Prostate gland (tissue), 2 donors: ENCODE measurements at regions not wholly inside any gene's neighbourhood (a gene's known extent, or its start where the extent isn't known, plus 50 kb on each side); places are given as distances from the start of the nearest gene placed in this dataset.

Experiments
- DNase-seq: peaks from one replicate; pipeline ENCODE4 v3.0.0-alpha.2; 2019; ENCODE audit warnings: low spot score
- H3K27ac ChIP-seq, 2 donors: fragments of 200-600 bp; sonication (generic); 2 replicates each; pipeline ENCODE4 v1.5.1; 2017 to 2019
- H3K27me3 ChIP-seq: fragments of 200-600 bp; sonication (generic); replicated peaks from 2 replicates; pipeline ENCODE4 v1.5.1; 2019; ENCODE audit not compliant: insufficient read depth
- H3K36me3 ChIP-seq, 2 donors: fragments of 200-600 bp; sonication (generic); 1 replicate in 1 of 2; 2 replicates in 1 of 2; pipeline versions ENCODE4 v1.5.1 to v1.8.1; 2017 to 2019
- H3K4me1 ChIP-seq: fragments of 200-600 bp; sonication (generic); replicated peaks from 2 replicates; pipeline ENCODE4 v1.5.1; 2019
- H3K4me3 ChIP-seq, 2 donors: fragments of 200-600 bp; sonication (generic); 2 replicates each; pipeline ENCODE4 v1.5.1; 2017 to 2019
- H3K9me3 ChIP-seq: fragments of 200-600 bp; sonication (generic); 2 replicates; pipeline ENCODE4 v1.5.1; 2017
- POLR2A ChIP-seq: fragments of 450-650 bp; IDR thresholded peaks from one replicate; pipeline ENCODE4 v1.6.1; 2016; ENCODE audit warnings: antibody characterized with exemption, mild to moderate bottlenecking
- POLR2AphosphoS5 ChIP-seq: sonication (generic); formaldehyde crosslinking; IDR thresholded peaks from one replicate; pipeline ENCODE4 v1.6.1; 2017; ENCODE audit warnings: antibody characterized with exemption
- WGBS: methylation state at CpG from one replicate; pipeline ENCODE4 v1.1.5; 2018; 5-methylcytosine and 5-hydroxymethylcytosine counted together
- intact Hi-C: fragments of 100-400 bp; cut with DNase I; formaldehyde crosslinking; loops from one replicate; pipeline ENCODE4 v1.14.2; 2022
- TF ChIP-seq, protein P1 (sequence below), 4 experiments: fragments of 200-600 bp in 2 of 4; fragments of 450-650 bp in 2 of 4; sonication (generic) in 2 of 4; IDR thresholded peaks; 1 replicate in 3 of 4; 2 replicates in 1 of 4; pipeline ENCODE4 v1.5.1; 2016 to 2019; ENCODE audit warnings: antibody characterized with exemption in 4 of 4, mild to moderate bottlenecking in 2 of 4, moderate library complexity in 2 of 4

- Histone ChIP-seq H3K27ac (no peak overlapping the region), H3K4me1 (no peaks in the 10 kb centered on the region), H3K27me3 (no peaks in the 10 kb centered on the region), H3K36me3 (no peaks in the 10 kb centered on the region), H3K4me3 (no peak overlapping the region), H3K9me3 (no peaks in the 10 kb centered on the region)
- no peak for DNase-seq
- 55% methylated on average over 6 of the region's 6 CpGs for WGBS
- TF ChIP-seq, protein P1, sequence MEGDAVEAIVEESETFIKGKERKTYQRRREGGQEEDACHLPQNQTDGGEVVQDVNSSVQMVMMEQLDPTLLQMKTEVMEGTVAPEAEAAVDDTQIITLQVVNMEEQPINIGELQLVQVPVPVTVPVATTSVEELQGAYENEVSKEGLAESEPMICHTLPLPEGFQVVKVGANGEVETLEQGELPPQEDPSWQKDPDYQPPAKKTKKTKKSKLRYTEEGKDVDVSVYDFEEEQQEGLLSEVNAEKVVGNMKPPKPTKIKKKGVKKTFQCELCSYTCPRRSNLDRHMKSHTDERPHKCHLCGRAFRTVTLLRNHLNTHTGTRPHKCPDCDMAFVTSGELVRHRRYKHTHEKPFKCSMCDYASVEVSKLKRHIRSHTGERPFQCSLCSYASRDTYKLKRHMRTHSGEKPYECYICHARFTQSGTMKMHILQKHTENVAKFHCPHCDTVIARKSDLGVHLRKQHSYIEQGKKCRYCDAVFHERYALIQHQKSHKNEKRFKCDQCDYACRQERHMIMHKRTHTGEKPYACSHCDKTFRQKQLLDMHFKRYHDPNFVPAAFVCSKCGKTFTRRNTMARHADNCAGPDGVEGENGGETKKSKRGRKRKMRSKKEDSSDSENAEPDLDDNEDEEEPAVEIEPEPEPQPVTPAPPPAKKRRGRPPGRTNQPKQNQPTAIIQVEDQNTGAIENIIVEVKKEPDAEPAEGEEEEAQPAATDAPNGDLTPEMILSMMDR (IDR thresholded peaks at IDR 0.05) = no peak
- TF ChIP-seq POLR2AphosphoS5 (no peak), POLR2A (no peak)
- intact Hi-C loops = no loop called here
Measured at GRCh38 chr12:3362737-3363136, 128.3 kb upstream of the PRMT8 start.

- intact Hi-C loops = no loop called here
- H3K4me3 ChIP-seq = no peak overlapping the region
- DNase-seq = no peak
- WGBS = 92% methylated on average over 9 of the region's 9 CpGs
- no peaks in the 10 kb centered on the region for H3K9me3 ChIP-seq
- TF ChIP-seq POLR2A = no peak
- TF ChIP-seq POLR2AphosphoS5 = no peak
- TF ChIP-seq, protein P1 (IDR thresholded peaks at IDR 0.05) = no peak
- H3K27me3 ChIP-seq = no peaks in the 10 kb centered on the region
- no peaks in the 10 kb centered on the region for H3K4me1 ChIP-seq
- no peaks in the 10 kb centered on the region for H3K36me3 ChIP-seq
- H3K27ac ChIP-seq = no peak overlapping the region
Measured at GRCh38 chr12:3363608-3364007, 127.4 kb upstream of the PRMT8 start.

- Histone ChIP-seq H3K27ac (no peak overlapping the region), H3K4me3 (no peak overlapping the region), H3K9me3 (no peaks in the 10 kb centered on the region), H3K36me3 (no peaks in the 10 kb centered on the region), H3K27me3 (no peaks in the 10 kb centered on the region), H3K4me1 (no peaks in the 10 kb centered on the region)
- 98% methylated on average over 5 of the region's 5 CpGs for WGBS
- intact Hi-C loops = no loop called here
- no peak for DNase-seq
- TF ChIP-seq POLR2AphosphoS5 = no peak
- TF ChIP-seq, protein P1 (IDR thresholded peaks at IDR 0.05) = no peak
- TF ChIP-seq POLR2A = no peak
Measured at GRCh38 chr12:3364226-3364625, 126.8 kb upstream of the PRMT8 start.

- Histone ChIP-seq H3K4me3 (no peak overlapping the region), H3K4me1 (no peaks in the 10 kb centered on the region), H3K9me3 (no peaks in the 10 kb centered on the region), H3K36me3 (no peaks in the 10 kb centered on the region), H3K27me3 (no peaks in the 10 kb centered on the region), H3K27ac (no peak overlapping the region)
- DNase-seq = no peak
- intact Hi-C loops = no loop called here
- WGBS = 78% methylated on average over 13 of the region's 13 CpGs
- TF ChIP-seq POLR2A (no peak), POLR2AphosphoS5 (no peak)
- TF ChIP-seq, protein P1 (IDR thresholded peaks at IDR 0.05) = no peak
Measured at GRCh38 chr12:3364661-3365462, 126.1 kb upstream of the PRMT8 start.
